Activated naive CD8-positive, alpha-beta T cell treated with anti-CD3 and anti-CD28 coated beads for 36 hours (primary cell): ENCODE measurements at regions not wholly inside any gene's neighbourhood (a gene's known extent, or its start where the extent isn't known, plus 50 kb on each side); places are given as distances from the start of the nearest gene placed in this dataset.

Source experiments
- DNase-seq: peaks from one replicate; pipeline ENCODE4 v3.0.0; 2021
- H3K27ac Mint-ChIP-seq: one replicate; pipeline ENCODE4 v1.8.0; 2022; ENCODE audit warnings: mild to moderate bottlenecking, moderate library complexity, mixed read lengths
- H3K27me3 Mint-ChIP-seq: one replicate; pipeline ENCODE4 v1.8.0; 2022; ENCODE audit warnings: mild to moderate bottlenecking, mixed read lengths
- H3K36me3 Mint-ChIP-seq: one replicate; pipeline ENCODE4 v1.8.0; 2021; ENCODE audit warnings: mild to moderate bottlenecking, mixed read lengths
- H3K4me1 Mint-ChIP-seq: one replicate; pipeline ENCODE4 v1.8.0; 2021; ENCODE audit warnings: mixed read lengths
- H3K4me3 Mint-ChIP-seq: one replicate; pipeline ENCODE4 v1.8.0; 2022; ENCODE audit warnings: mild to moderate bottlenecking, moderate library complexity, mixed read lengths
- H3K9me3 Mint-ChIP-seq: one replicate; pipeline ENCODE4 v1.8.0; 2022; ENCODE audit warnings: mixed read lengths

DNA sequence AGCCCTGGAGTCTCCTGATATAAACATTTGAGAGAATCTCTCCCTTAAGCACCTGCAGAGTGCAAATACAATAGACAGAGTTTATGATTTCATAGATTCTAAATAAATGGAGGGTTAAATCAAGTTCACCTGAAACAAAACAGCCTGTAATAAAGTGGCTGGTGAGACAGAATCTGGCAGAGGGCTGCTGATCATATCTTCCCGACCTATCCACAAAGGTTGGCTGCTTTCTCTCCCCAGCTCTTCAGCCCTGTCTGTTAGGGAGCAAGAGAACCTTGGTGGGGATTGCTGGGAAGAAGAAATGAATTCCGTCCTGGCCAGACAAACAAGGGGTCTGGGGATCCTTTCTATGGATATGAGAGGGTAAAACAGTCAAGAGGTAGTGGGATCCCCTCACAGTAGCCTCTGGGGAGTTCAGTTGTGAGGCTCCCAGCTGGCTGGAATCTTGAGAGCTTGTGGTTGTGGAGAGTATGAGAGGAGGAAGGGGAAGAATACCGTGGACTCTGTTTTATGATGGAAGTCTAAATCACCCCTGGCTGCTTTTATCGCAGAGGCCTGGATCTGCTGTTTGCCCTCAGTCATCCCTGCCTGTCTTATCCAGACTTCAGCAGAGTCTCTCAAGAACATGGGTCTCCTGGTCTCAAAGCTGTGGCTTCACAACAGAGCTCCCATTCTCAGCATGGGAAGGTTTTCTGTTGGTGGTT is 451.3 kb downstream of the NTRK3 start:
- Mint-ChIP-seq H3K9me3 (peaks cover 1% of the 10 kb centered on the region), H3K36me3 (no peaks in the 10 kb centered on the region), H3K4me3 (no peak overlapping the region), H3K27ac (no peak overlapping the region), H3K27me3 (no peaks in the 10 kb centered on the region), H3K4me1 (no peaks in the 10 kb centered on the region)
- DNase-seq, result no peak

DNA sequence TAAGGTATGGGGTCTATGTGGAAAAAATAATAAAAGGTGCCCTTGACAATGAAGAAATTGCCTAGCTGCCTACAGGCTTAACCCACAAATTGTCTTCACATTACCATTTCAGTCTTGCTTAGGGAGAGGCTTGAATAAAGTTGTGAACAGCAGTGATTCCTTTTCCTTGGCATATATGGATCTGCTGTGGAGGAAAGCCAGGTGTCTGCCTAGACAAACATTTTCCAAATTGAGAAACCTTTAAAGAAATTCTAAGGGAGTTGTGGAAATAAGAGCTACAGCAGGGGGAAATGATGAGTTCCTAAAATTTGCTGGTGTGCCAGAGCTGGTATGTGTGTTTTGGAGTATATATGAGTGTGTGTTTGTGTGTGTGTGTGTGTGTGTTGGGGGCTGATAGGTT is 452.1 kb downstream of the NTRK3 start:
- DNase-seq, result no peak
- Mint-ChIP-seq H3K4me3 (no peak overlapping the region), H3K27ac (no peak overlapping the region), H3K27me3 (no peaks in the 10 kb centered on the region), H3K36me3 (no peaks in the 10 kb centered on the region), H3K4me1 (no peaks in the 10 kb centered on the region), H3K9me3 (peaks cover 1% of the 10 kb centered on the region)

DNA sequence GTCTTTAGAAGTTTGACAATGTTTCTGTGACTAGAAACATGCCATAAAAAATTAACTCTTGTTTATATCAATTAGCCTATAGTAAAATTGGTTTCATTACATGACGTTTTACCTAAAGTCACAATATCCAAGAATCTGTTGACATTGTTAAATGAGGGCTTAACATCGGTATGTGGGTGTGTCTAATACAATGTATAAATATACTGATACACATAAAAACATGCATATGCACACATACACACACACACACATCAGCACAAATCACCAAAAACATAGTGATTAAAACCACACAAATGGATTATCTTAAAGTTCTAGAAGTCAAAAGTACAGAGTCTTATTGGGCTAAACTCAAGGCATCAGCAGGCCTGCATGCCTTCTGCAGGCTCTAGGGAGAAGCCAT is 456.7 kb downstream of the NTRK3 start:
- Mint-ChIP-seq H3K27ac (no peak overlapping the region), H3K4me1 (no peaks in the 10 kb centered on the region), H3K4me3 (no peak overlapping the region), H3K36me3 (no peaks in the 10 kb centered on the region), H3K27me3 (no peaks in the 10 kb centered on the region), H3K9me3 (peaks cover 1% of the 10 kb centered on the region)
- DNase-seq, result no peak

DNA sequence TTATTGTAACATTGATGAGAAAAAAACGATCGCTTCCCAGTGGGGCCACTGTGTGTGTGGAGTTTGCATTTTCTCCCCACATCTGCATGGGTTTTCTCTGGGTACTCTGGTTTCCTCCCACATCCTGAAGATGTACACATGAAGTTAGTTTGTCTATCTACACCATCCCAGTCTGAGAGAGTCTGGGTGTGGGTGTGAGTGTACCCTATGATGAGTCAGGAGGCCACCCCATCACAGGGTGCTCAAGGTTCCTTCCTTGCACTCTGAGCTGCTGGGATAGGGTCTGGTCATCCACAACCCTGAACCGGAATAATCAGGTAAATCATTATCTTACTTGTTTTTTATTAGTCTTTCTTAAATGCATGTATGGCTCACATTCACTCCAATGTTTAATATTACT is 457.1 kb downstream of the NTRK3 start:
- Mint-ChIP-seq H3K36me3 (no peaks in the 10 kb centered on the region), H3K27ac (no peak overlapping the region), H3K9me3 (peaks cover 1% of the 10 kb centered on the region), H3K4me1 (no peaks in the 10 kb centered on the region), H3K27me3 (no peaks in the 10 kb centered on the region), H3K4me3 (no peak overlapping the region)
- no peak for DNase-seq

DNA sequence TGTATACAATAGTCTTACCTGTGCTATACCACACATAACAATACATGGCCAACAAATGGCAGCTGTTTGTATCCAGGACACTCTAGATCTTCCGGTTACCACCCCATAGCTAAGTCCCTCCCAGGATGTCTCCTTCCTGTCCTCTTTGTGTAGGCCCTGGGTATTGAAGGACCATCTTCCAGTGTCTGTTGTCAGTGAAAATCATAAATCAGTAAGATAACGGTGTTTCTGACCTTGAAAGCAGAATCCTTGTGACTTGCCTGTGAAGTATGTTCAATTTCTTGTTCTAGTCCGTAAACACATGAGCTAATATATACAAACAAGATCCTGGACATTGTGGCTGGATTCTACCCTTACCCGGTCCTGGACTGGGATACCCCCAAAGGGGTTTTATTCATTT is 462.8 kb downstream of the NTRK3 start:
- H3K27me3 Mint-ChIP-seq, result peaks cover 6% of the 10 kb centered on the region
- no peaks in the 10 kb centered on the region for H3K4me1 Mint-ChIP-seq
- no peak overlapping the region for H3K4me3 Mint-ChIP-seq
- H3K36me3 Mint-ChIP-seq, result no peaks in the 10 kb centered on the region
- H3K27ac Mint-ChIP-seq, result no peak overlapping the region
- H3K9me3 Mint-ChIP-seq, result no peaks in the 10 kb centered on the region
- no peak for DNase-seq

DNA sequence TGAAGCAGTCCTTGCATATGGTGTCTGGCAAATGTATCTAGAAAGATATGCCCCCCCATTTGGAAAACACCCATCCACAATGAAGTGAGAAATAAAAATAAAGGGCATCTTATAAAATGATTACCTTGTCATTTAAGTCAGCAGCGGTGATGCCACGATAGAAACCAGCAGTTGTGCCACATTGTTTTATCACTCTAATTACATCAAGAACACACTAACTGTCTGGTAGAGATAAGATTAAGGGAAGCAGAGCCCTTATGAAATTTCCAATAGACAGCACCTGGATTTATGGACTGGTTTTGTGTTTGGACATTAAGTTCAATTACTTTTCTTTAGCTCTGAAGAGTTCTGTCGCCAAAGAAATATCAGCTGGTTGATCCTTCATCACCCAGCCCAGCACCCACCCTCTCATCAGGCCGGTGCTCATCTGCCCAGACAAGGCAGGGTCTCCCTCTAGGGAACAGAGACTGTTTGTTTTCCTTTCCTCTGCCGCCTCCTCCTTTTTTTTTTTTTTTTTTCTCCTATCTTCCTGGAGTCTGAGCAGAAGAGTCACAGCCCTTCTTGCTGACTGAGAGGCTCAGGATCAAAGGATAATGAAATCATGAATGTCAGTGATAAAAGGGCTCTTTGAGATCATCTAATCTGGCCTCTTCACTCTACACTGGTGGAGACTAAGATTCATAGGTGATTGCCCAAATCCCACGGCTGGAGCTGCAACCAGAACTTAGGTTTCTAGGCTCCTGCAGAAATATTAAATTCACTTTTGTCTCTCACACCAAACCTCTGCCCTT is 464.1 kb downstream of the NTRK3 start:
- Mint-ChIP-seq H3K4me3 (no peak overlapping the region), H3K4me1 (no peaks in the 10 kb centered on the region), H3K27me3 (peaks cover 6% of the 10 kb centered on the region), H3K36me3 (no peaks in the 10 kb centered on the region), H3K27ac (no peak overlapping the region), H3K9me3 (no peaks in the 10 kb centered on the region)
- no peak for DNase-seq

DNA sequence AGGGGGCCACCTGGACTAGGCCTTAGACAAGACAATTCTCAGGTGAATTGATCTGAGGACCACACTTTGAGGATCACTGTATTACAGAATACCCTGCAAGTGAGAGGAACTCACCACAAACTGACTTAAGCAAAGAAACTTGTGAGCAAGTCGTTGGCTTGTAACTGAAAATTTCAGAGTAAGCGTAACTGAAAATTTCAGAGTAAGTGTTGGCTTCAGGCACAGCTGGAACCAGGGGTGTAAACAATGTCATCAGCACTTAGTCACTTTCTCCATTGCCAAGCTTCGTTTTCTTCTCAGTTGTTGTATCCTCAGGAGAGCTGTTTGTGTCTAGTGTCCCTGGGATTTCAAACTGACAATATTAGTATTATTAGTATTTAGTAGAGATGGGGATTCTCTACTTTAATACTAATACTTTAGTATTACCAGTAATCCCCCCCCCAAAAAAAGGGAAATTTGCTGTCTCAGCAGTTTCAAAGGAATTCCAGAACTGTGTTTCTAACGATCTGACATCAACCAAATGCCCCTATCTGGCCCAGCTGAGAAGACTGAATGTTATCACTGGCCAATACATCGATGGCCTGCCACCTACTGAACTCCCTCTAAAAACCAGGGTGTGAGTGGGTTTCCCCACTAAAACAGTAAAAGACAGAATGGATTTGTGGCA is 474.4 kb downstream of the NTRK3 start:
- peaks cover under 1% of the 10 kb centered on the region for H3K4me1 Mint-ChIP-seq
- no peak overlapping the region for H3K27ac Mint-ChIP-seq
- H3K27me3 Mint-ChIP-seq, result peaks cover 3% of the 10 kb centered on the region
- no peaks in the 10 kb centered on the region for H3K36me3 Mint-ChIP-seq
- no peaks in the 10 kb centered on the region for H3K9me3 Mint-ChIP-seq
- no peak overlapping the region for H3K4me3 Mint-ChIP-seq
- DNase-seq, result no peak

DNA sequence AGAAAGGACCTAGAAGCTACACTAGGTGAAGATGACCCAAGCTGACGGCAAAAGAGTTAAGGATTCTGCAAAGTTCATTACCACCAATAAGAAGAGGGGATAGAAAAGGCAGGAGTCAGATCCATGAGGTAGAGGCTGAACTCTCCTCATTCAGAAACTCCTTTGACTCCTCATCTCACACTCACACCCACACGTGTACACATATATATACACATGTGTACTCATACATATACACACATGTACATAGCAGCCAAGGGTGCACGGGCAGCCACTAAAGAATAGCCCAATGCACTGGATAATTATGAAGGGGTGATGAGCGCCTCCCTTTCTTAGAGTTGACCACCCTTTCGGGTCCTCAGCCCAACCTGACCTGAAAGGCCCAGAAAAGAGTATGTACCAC is 476.8 kb downstream of the NTRK3 start:
- Mint-ChIP-seq H3K4me1 (peaks cover 2% of the 10 kb centered on the region), H3K9me3 (no peaks in the 10 kb centered on the region), H3K4me3 (no peak overlapping the region), H3K36me3 (no peaks in the 10 kb centered on the region), H3K27ac (no peak overlapping the region), H3K27me3 (no peaks in the 10 kb centered on the region)
- DNase-seq, result no peak

DNA sequence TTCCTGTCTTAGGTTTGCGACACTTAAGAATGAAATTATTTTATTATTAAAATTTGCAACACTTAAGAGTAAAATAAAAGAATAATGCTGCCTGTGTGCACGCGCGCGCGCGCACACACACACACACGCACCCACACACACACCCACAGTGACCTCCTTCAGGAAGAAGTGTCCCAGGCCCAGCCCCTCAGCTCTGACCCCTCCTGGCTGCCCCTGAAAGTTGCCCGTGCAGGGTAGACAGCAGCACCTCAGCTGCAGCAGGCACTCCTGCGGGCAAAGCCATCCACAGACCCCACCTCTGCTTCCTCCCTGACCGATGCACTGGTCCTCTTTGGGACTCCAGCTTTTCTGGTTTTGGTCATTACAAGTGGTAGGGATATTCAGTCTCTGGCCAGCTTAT is 478.2 kb downstream of the NTRK3 start:
- Mint-ChIP-seq H3K4me1 (peaks cover 2% of the 10 kb centered on the region), H3K27me3 (no peaks in the 10 kb centered on the region), H3K4me3 (no peak overlapping the region), H3K9me3 (no peaks in the 10 kb centered on the region), H3K27ac (no peak overlapping the region), H3K36me3 (no peaks in the 10 kb centered on the region)
- DNase-seq, result no peak

DNA sequence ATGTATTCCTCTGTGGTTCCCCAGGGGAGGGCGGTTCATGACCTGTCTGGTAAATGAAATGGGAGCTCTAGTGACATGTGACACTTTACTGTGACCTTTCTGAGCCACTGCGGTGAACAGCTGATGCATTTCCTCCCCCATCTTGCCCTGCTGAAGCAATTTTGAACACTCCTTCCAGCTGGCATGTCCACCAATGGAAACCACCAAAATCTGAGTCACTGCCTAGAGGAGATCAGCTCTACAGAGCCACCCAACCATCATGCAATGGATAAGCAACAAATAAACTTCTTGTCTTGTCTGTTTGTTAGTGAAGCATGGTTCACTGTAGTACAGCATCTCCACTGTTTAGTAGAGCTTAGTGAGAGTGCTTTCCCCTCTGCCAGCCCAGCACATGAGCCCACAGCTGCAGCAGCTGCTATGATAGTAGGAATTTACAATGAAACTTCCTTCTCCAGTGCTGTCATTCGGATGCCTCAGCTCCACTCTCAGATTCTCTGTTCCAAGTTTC is 479.4 kb downstream of the NTRK3 start:
- Mint-ChIP-seq H3K9me3 (peaks cover under 1% of the 10 kb centered on the region), H3K4me3 (no peak overlapping the region), H3K4me1 (peaks cover 2% of the 10 kb centered on the region), H3K27ac (no peak overlapping the region), H3K27me3 (no peaks in the 10 kb centered on the region), H3K36me3 (no peaks in the 10 kb centered on the region)
- DNase-seq, result no peak

DNA sequence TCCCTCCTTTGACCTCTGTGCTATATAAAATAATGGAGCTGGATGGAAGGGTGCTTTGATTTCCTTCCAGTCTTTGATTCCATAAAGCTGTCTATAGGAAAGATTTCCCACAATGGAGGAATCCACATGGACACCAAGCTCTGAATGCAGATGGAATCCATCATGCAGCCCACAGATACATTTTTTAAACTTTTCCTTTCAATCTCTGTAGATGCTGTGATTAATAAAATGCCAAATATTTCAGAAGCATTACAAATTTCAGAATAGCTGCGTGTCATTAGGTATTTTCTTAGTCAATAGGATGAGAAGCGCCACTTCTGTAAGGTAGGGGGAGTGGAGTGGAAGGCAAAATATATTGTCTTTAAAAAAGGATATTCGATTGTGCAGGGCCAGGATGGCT is 489.0 kb downstream of the NTRK3 start:
- H3K27ac Mint-ChIP-seq, result no peak overlapping the region
- H3K4me1 Mint-ChIP-seq, result no peaks in the 10 kb centered on the region
- no peak overlapping the region for H3K4me3 Mint-ChIP-seq
- no peak for DNase-seq
- peaks cover 9% of the 10 kb centered on the region for H3K27me3 Mint-ChIP-seq
- H3K36me3 Mint-ChIP-seq, result no peaks in the 10 kb centered on the region
- H3K9me3 Mint-ChIP-seq, result peaks cover 10% of the 10 kb centered on the region

DNA sequence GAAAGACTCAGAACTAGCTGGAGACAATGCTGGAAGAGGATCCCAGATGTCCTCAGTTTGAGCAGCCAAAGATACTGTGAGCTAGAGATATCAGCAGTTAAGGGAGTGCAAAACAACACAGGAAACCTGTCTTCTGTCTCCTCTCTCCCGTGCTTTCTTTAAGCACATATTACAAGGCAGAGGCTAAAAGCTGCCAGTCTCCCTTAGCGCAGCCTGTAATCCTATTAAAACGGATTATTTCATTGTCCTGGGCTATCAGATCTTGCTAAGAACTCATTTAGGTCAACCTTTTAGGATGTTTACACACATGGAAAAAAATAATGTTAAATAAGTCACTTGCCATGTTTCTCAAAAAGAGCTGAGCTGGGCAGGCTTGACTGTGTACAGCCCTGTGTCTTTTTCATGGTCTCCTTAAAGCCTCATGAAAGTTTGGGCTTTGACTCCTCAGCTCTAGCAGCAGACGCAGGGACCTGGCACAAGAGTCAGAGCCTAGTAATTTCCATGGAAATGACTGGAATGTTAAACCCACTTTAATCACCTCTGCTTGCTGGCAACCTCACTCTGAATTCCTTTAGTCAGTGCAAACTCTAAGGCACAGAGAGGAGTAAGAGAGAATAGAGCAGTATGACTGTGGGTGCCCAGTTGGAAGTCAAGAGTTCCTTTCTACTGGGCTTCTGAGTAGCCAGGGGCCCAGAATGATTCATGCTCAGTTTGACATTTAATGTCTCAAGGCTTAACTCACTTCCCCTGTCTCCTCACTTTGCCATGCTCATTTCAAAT is 491.9 kb downstream of the NTRK3 start:
- DNase-seq, result no peak
- Mint-ChIP-seq H3K9me3 (peaks cover 4% of the 10 kb centered on the region), H3K27me3 (peaks cover 9% of the 10 kb centered on the region), H3K36me3 (no peaks in the 10 kb centered on the region), H3K4me3 (no peak overlapping the region), H3K4me1 (peaks cover 11% of the 10 kb centered on the region), H3K27ac (no peak overlapping the region)

DNA sequence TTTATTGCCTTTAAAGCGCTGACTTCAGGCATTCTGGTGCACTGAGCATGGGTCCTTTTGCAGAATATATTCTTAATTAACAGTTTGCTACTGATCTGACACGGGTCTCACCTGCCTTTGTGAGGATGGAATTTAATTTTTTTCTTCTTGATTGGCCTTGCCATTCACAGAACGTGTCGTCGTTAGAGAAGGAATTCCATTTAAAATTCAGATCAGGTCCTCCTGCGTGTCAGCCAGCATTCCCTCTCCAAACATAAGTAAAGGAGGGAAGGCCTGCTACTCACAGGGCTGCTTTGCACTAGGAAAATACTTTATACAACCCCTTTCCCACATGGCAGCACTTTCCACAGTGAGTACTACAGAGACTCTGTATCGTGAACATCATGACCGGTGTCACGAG is 492.7 kb downstream of the NTRK3 start:
- Mint-ChIP-seq H3K9me3 (peaks cover 2% of the 10 kb centered on the region), H3K4me3 (no peak overlapping the region), H3K36me3 (no peaks in the 10 kb centered on the region), H3K4me1 (peaks cover 11% of the 10 kb centered on the region), H3K27me3 (peaks cover 9% of the 10 kb centered on the region), H3K27ac (no peak overlapping the region)
- DNase-seq, result no peak

DNA sequence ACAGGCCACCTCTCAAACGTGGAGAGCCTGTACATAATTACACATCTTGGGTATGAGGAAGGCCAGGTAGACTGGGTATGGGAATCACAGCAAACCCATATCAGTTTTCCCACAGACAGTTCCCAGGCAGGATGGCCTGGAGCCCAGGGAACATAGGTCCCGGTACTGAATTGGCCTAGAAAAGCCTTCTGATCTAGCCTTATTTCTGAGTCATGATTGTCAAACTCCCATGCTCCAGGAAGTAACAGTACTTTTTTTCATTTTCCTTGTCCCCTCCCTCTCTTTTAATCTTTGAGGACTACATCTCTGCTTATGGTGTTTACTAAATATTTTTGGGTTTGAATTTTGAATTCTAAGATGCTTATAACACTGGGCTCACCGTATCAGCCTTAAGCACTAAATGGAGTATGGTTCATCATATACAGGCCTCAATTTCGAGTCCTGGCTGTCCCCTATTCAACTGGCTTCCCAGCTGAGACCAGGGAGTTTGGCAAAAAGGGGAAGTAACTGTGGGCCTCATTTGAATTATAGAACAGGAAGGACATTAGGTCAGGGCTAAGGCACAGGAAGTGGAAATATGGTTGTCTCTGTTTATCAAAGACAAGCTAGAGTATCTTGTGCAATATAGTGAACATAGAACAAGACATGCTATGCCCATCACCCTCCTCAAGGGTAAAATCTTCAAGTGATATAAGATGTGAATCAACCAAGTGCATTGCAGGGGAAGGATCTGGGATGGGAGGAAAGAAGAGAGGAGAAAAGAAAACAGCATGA is 494.6 kb downstream of the NTRK3 start:
- H3K36me3 Mint-ChIP-seq, result no peaks in the 10 kb centered on the region
- peaks cover 4% of the 10 kb centered on the region for H3K27me3 Mint-ChIP-seq
- no peaks in the 10 kb centered on the region for H3K9me3 Mint-ChIP-seq
- peak overlapping the region; percentile 72 for H3K27ac Mint-ChIP-seq
- H3K4me3 Mint-ChIP-seq, result no peak overlapping the region
- DNase-seq, result no peak
- peaks cover 11% of the 10 kb centered on the region for H3K4me1 Mint-ChIP-seq
